Neural progenitor cell (in vitro differentiated cells): ENCODE measurements at regions not wholly inside any gene's neighbourhood (a gene's known extent, or its start where the extent isn't known, plus 50 kb on each side); places are given as distances from the start of the nearest gene placed in this dataset.

ENCODE experiments used
- DNase-seq: peaks from one replicate; pipeline ENCODE4 v3.0.0-alpha.2; 2016; ENCODE audit warnings: low spot score
- H2AFZ ChIP-seq: fragments of 200-600 bp; sonication (generic); replicated peaks from 2 replicates; pipeline ENCODE4 v1.6.1; 2016; ENCODE audit warnings: antibody characterized with exemption
- H3F3A ChIP-seq: fragments of 200-600 bp; sonication (generic); 2 replicates; pipeline ENCODE4 v1.6.1; 2016; ENCODE audit warnings: antibody characterized with exemption, low read depth
- H3K27ac ChIP-seq: fragments of 200-600 bp; sonication (generic); 2 replicates; pipeline ENCODE4 v1.5.1; 2016; ENCODE audit warnings: mild to moderate bottlenecking
- H3K27me3 ChIP-seq: fragments of 200-600 bp; sonication (generic); 2 replicates; pipeline ENCODE4 v1.6.1; 2016; ENCODE audit warnings: mild to moderate bottlenecking, moderate library complexity
- H3K36me3 ChIP-seq: fragments of 200-600 bp; sonication (generic); 2 replicates; pipeline ENCODE4 v1.5.1; 2016
- H3K4me1 ChIP-seq: fragments of 200-600 bp; sonication (generic); 2 replicates; pipeline ENCODE4 v1.6.1; 2016; ENCODE audit warnings: mixed run types
- H3K4me2 ChIP-seq: fragments of 200-600 bp; sonication (generic); 2 replicates; pipeline ENCODE4 v1.6.1; 2016
- H3K4me3 ChIP-seq: fragments of 200-600 bp; sonication (generic); 2 replicates; pipeline ENCODE4 v1.5.1; 2016
- H3K79me2 ChIP-seq: fragments of 200-600 bp; sonication (generic); 2 replicates; pipeline ENCODE4 v1.6.1; 2016; ENCODE audit warnings: low read depth
- H3K9ac ChIP-seq: fragments of 200-600 bp; sonication (generic); 2 replicates; pipeline ENCODE4 v1.6.1; 2016
- H3K9me3 ChIP-seq: fragments of 200-600 bp; sonication (generic); 2 replicates; pipeline ENCODE4 v1.5.1; 2016; ENCODE audit warnings: low read depth
- H4K20me1 ChIP-seq: fragments of 200-600 bp; sonication (generic); 2 replicates; pipeline ENCODE4 v1.6.1; 2016; ENCODE audit warnings: low read depth
- H3K27ac Mint-ChIP-seq: 3 replicates; pipeline ENCODE4 v1.8.0; 2021; ENCODE audit warnings: mixed read lengths
- H3K27me3 Mint-ChIP-seq: 2 replicates; pipeline ENCODE4 v1.8.0; 2022; ENCODE audit warnings: low read depth, mild to moderate bottlenecking, inconsistent platforms, moderate library complexity, mixed read lengths; ENCODE audit not compliant: insufficient read depth
- H3K36me3 Mint-ChIP-seq: 3 replicates; pipeline ENCODE4 v1.8.0; 2021; ENCODE audit warnings: mixed read lengths
- H3K4me1 Mint-ChIP-seq: 3 replicates; pipeline ENCODE4 v1.8.0; 2021; ENCODE audit warnings: mixed read lengths
- H3K4me3 Mint-ChIP-seq: 3 replicates; pipeline ENCODE4 v1.8.0; 2021; ENCODE audit warnings: mild to moderate bottlenecking, moderate library complexity, mixed read lengths
- H3K9me3 Mint-ChIP-seq: 3 replicates; pipeline ENCODE4 v1.8.0; 2020; ENCODE audit warnings: mixed read lengths
- CTCF ChIP-seq: fragments of 200-600 bp; sonication (generic); IDR thresholded peaks from 2 replicates; pipeline ENCODE4 v1.5.1; 2017; ENCODE audit warnings: antibody characterized with exemption, mild to moderate bottlenecking
- EZH2 ChIP-seq: fragments of 200-600 bp; sonication (generic); IDR thresholded peaks from 2 replicates; pipeline ENCODE4 v1.6.1; 2017; ENCODE audit warnings: antibody characterized with exemption, mild to moderate bottlenecking, moderate library complexity
- EZH2phosphoT487 ChIP-seq: fragments of 200-600 bp; sonication (generic); IDR thresholded peaks from 2 replicates; pipeline ENCODE4 v1.6.1; 2017; ENCODE audit warnings: antibody characterized with exemption

GRCh38 chr7:24010495-24010894 is 273.5 kb upstream of the NPY start:
- Histone ChIP-seq H3K4me1 (peaks cover 5% of the 10 kb centered on the region), H3K9ac (no peak overlapping the region), H3K4me3 (no peak overlapping the region), H3K4me2 (no peak overlapping the region), H3K27ac (no peak overlapping the region), H2AFZ (no peak overlapping the region), H3K79me2 (no peaks in the 10 kb centered on the region), H4K20me1 (no peaks in the 10 kb centered on the region), H3K27me3 (no peaks in the 10 kb centered on the region), H3K36me3 (no peaks in the 10 kb centered on the region), H3F3A (no peaks in the 10 kb centered on the region), H3K9me3 (peaks cover 4% of the 10 kb centered on the region)
- H3K27ac Mint-ChIP-seq, result no peak overlapping the region
- H3K4me1 Mint-ChIP-seq, result no peaks in the 10 kb centered on the region
- H3K27me3 Mint-ChIP-seq, result peaks cover 2% of the 10 kb centered on the region
- no peak overlapping the region for H3K4me3 Mint-ChIP-seq
- TF ChIP-seq EZH2, result no peak
- TF ChIP-seq EZH2phosphoT487, result no peak
- no peak for TF ChIP-seq CTCF
- H3K9me3 Mint-ChIP-seq, result peaks cover 18% of the 10 kb centered on the region
- DNase-seq, result no peak
- H3K36me3 Mint-ChIP-seq, result no peaks in the 10 kb centered on the region

GRCh38 chr7:24017519-24017918 is 266.5 kb upstream of the NPY start:
- no peak overlapping the region for H3K27ac Mint-ChIP-seq
- peaks cover 3% of the 10 kb centered on the region for H3K4me1 Mint-ChIP-seq

GRCh38 chr7:24018331-24018730 is 265.7 kb upstream of the NPY start:
- Histone ChIP-seq H2AFZ (no peak overlapping the region), H3K36me3 (no peaks in the 10 kb centered on the region), H3K27me3 (no peaks in the 10 kb centered on the region), H3K27ac (no peak overlapping the region), H3K9ac (no peak overlapping the region), H3K9me3 (no peaks in the 10 kb centered on the region), H3K4me2 (no peak overlapping the region), H3F3A (no peaks in the 10 kb centered on the region), H3K4me1 (peaks cover 10% of the 10 kb centered on the region), H4K20me1 (no peaks in the 10 kb centered on the region), H3K4me3 (no peak overlapping the region), H3K79me2 (no peaks in the 10 kb centered on the region)
- Mint-ChIP-seq H3K36me3 (no peaks in the 10 kb centered on the region), H3K4me3 (no peak overlapping the region), H3K4me1 (peaks cover 3% of the 10 kb centered on the region), H3K9me3 (peaks cover 2% of the 10 kb centered on the region), H3K27ac (no peak overlapping the region), H3K27me3 (peaks cover 7% of the 10 kb centered on the region)
- DNase-seq, result no peak
- TF ChIP-seq CTCF (no peak), EZH2phosphoT487 (no peak), EZH2 (no peak)

More at GRCh38 chr7:24017519-24017918, 266.5 kb upstream of the NPY start:
- H3K9me3 ChIP-seq, result no peaks in the 10 kb centered on the region
- no peak overlapping the region for H3K4me2 ChIP-seq
- TF ChIP-seq CTCF, result no peak
- TF ChIP-seq EZH2phosphoT487, result no peak
- TF ChIP-seq EZH2, result no peak
- no peaks in the 10 kb centered on the region for H4K20me1 ChIP-seq
- H3K36me3 ChIP-seq, result no peaks in the 10 kb centered on the region
- no peak for DNase-seq
- Mint-ChIP-seq H3K36me3 (no peaks in the 10 kb centered on the region), H3K4me3 (no peak overlapping the region), H3K27me3 (peaks cover 7% of the 10 kb centered on the region), H3K9me3 (peaks cover 2% of the 10 kb centered on the region)
- H3K27me3 ChIP-seq, result no peaks in the 10 kb centered on the region
- H3F3A ChIP-seq, result no peaks in the 10 kb centered on the region
- H3K9ac ChIP-seq, result no peak overlapping the region
- no peak overlapping the region for H3K4me3 ChIP-seq
- H3K27ac ChIP-seq, result no peak overlapping the region
- H2AFZ ChIP-seq, result no peak overlapping the region
- H3K4me1 ChIP-seq, result peaks cover 10% of the 10 kb centered on the region
- H3K79me2 ChIP-seq, result no peaks in the 10 kb centered on the region

GRCh38 chr7:24019841-24020240 is 264.1 kb upstream of the NPY start:
- Histone ChIP-seq H3K4me1 (peaks cover 14% of the 10 kb centered on the region), H3K9ac (no peak overlapping the region), H4K20me1 (no peaks in the 10 kb centered on the region), H3K27ac (no peak overlapping the region), H3K27me3 (no peaks in the 10 kb centered on the region), H3K9me3 (no peaks in the 10 kb centered on the region), H2AFZ (no peak overlapping the region), H3K79me2 (no peaks in the 10 kb centered on the region), H3F3A (no peaks in the 10 kb centered on the region), H3K4me3 (no peak overlapping the region), H3K4me2 (peak overlapping the region; percentile 38), H3K36me3 (no peaks in the 10 kb centered on the region)
- Mint-ChIP-seq H3K9me3 (peaks cover 2% of the 10 kb centered on the region), H3K4me1 (peaks cover 9% of the 10 kb centered on the region), H3K4me3 (no peak overlapping the region), H3K27me3 (peaks cover 7% of the 10 kb centered on the region), H3K36me3 (no peaks in the 10 kb centered on the region), H3K27ac (no peak overlapping the region)
- DNase-seq, result peak; percentile 44
- no peak for TF ChIP-seq EZH2
- no peak for TF ChIP-seq EZH2phosphoT487
- no peak for TF ChIP-seq CTCF
